ENCODE measurements at regions not wholly inside any gene's neighbourhood (a gene's known extent, or its start where the extent isn't known, plus 50 kb on each side); places are given as distances from the start of the nearest gene placed in this dataset.

GRCh38 chr18:67041334-67041733, 437.4 kb upstream of the CDH19 start:
- no peak overlapping the region for H3K27ac Mint-ChIP-seq
- DNase-seq: no peak

DNA sequence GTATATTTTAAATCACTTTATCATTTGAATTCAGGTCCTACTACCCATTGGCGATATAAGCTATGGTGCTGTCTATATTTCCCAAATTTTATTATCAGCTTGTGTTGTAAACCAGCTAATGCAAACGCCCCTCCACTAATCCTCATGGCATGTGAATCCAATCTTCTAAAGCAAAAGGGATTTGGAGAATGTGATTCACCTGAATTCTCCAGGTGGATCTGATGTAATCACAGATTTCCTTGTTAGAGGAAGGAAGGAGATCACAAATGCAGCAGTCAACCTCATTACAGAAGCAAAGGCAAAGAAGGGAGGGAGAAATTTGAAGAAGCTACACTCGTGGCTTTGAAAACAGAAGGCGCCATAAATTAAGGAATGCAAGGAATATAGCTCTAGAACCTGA, 431.1 kb upstream of the CDH19 start:
- Mint-ChIP-seq H3K27ac (no peak overlapping the region), H3K4me1 (no peaks in the 10 kb centered on the region), H3K9me3 (peaks cover 0 to 6% (median 2%) of the 10 kb centered on the region in 7 donors), H3K4me3 (no peak overlapping the region), H3K36me3 (no peaks in the 10 kb centered on the region), H3K27me3 (ENCODE audit: low read depth in 3 of 3) (no peaks in the 10 kb centered on the region)
- H3K4me1 ChIP-seq (ENCODE audit: control insufficient read depth in 1 of 2, insufficient read depth in 2 of 2, low read length in 2 of 2): no peaks in the 10 kb centered on the region
- H3K79me2 ChIP-seq (ENCODE audit: insufficient read depth, low read length): no peaks in the 10 kb centered on the region
- intact Hi-C loops (cut with micrococcal nuclease): no loop called here
- no peaks in the 10 kb centered on the region for H4K20me1 ChIP-seq (ENCODE audit: insufficient read depth, low read length)
- H3K27me3 ChIP-seq (ENCODE audit: control insufficient read depth in 2 of 2, insufficient read depth in 2 of 2, low read length in 2 of 2): no peaks in the 10 kb centered on the region
- DNase-seq: no peak
- no peak for TF ChIP-seq CTCF (IDR thresholded peaks at IDR 0.05)
- no peak overlapping the region for H3K4me3 ChIP-seq (replicated peaks in 1 of 3; ENCODE audit: low read depth in 2 of 3, low read length in 3 of 3)
- H3K36me3 ChIP-seq (replicated peaks in 1 of 2; ENCODE audit: control insufficient read depth in 1 of 2, insufficient read depth in 2 of 2, low read length in 2 of 2): no peaks in the 10 kb centered on the region
- H3K9ac ChIP-seq (ENCODE audit: insufficient read depth, low read length, poor library complexity, severe bottlenecking): no peak overlapping the region
- no peaks in the 10 kb centered on the region for H3K9me3 ChIP-seq (replicated peaks in 1 of 2; ENCODE audit: control insufficient read depth in 1 of 2, insufficient read depth in 1 of 2, low read length in 2 of 2)
- H3K4me2 ChIP-seq (replicated peaks; ENCODE audit: extremely low read depth, low read length, poor library complexity, severe bottlenecking): no peak overlapping the region
- no peak overlapping the region for H2AFZ ChIP-seq (ENCODE audit: insufficient read depth, low read depth, low read length, poor library complexity, severe bottlenecking)
- 69% methylated on average over 2 of the region's 4 CpGs for WGBS (ENCODE audit: insufficient coverage)
- H3K27ac ChIP-seq (ENCODE audit: low read depth in 1 of 2, low read length in 2 of 2): no peak overlapping the region

More at GRCh38 chr18:67041334-67041733, 437.4 kb upstream of the CDH19 start:
- H3K9me3 Mint-ChIP-seq: peaks cover 0 to 14% (median 3%) of the 10 kb centered on the region in 7 donors
- TF ChIP-seq CTCF (IDR thresholded peaks at IDR 0.05): no peak
- no peak overlapping the region for H3K9ac ChIP-seq (ENCODE audit: insufficient read depth, low read length, poor library complexity, severe bottlenecking)
- no peak overlapping the region for H3K4me3 Mint-ChIP-seq
- WGBS (ENCODE audit: insufficient coverage): no CpG with 5 or more reads among the region's 2 CpGs
- no peaks in the 10 kb centered on the region for H3K36me3 ChIP-seq (replicated peaks in 1 of 2; ENCODE audit: control insufficient read depth in 1 of 2, insufficient read depth in 2 of 2, low read length in 2 of 2)
- H3K4me1 Mint-ChIP-seq: no peaks in the 10 kb centered on the region
- H3K27ac ChIP-seq (ENCODE audit: low read depth in 1 of 2, low read length in 2 of 2): no peak overlapping the region
- no peaks in the 10 kb centered on the region for H3K27me3 Mint-ChIP-seq (ENCODE audit: low read depth in 3 of 3)
- H4K20me1 ChIP-seq (ENCODE audit: insufficient read depth, low read length): no peaks in the 10 kb centered on the region
- no peaks in the 10 kb centered on the region for H3K36me3 Mint-ChIP-seq
- H3K4me1 ChIP-seq (ENCODE audit: control insufficient read depth in 1 of 2, insufficient read depth in 2 of 2, low read length in 2 of 2): no peaks in the 10 kb centered on the region
- no peak overlapping the region for H3K4me3 ChIP-seq (replicated peaks in 1 of 3; ENCODE audit: low read depth in 2 of 3, low read length in 3 of 3)
- H3K27me3 ChIP-seq (ENCODE audit: control insufficient read depth in 2 of 2, insufficient read depth in 2 of 2, low read length in 2 of 2): no peaks in the 10 kb centered on the region
- no peak overlapping the region for H3K4me2 ChIP-seq (replicated peaks; ENCODE audit: extremely low read depth, low read length, poor library complexity, severe bottlenecking)
- H2AFZ ChIP-seq (ENCODE audit: insufficient read depth, low read depth, low read length, poor library complexity, severe bottlenecking): no peak overlapping the region
- peaks cover 8 to 14% of the 10 kb centered on the region in 2 donors for H3K9me3 ChIP-seq (replicated peaks in 1 of 2; ENCODE audit: control insufficient read depth in 1 of 2, insufficient read depth in 1 of 2, low read length in 2 of 2)
- intact Hi-C loops (cut with micrococcal nuclease): no loop called here
- H3K79me2 ChIP-seq (ENCODE audit: insufficient read depth, low read length): no peaks in the 10 kb centered on the region
